ENCODE measurements at regions not wholly inside any gene's neighbourhood (a gene's known extent, or its start where the extent isn't known, plus 50 kb on each side); places are given as distances from the start of the nearest gene placed in this dataset.

DNA sequence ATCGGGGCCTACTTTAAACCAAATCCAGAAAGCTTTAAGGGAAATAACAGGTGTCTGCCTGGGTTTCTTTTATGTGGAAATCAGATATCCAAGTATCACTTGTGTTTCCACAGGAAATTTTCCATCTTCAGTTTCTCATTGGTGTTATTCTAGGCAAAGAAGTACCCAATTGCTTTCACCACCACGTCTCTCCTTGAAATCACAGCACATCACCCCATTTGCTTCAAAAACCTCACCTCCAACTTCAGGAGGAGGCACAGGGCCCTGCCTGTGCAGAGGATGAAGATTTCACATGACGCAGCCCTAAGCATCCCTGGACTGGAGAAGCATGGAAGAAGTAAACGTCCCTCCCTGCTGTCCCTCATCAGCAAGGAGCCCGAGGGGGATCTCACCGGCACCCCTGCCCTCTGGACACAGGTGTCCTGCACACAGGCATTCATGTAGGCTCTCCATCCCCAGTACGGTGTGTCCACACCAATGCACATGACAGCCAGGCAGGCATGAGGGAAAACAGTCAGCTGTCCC, 182.3 kb downstream of the TBXT start:
- TF ChIP-seq, protein P1, sequence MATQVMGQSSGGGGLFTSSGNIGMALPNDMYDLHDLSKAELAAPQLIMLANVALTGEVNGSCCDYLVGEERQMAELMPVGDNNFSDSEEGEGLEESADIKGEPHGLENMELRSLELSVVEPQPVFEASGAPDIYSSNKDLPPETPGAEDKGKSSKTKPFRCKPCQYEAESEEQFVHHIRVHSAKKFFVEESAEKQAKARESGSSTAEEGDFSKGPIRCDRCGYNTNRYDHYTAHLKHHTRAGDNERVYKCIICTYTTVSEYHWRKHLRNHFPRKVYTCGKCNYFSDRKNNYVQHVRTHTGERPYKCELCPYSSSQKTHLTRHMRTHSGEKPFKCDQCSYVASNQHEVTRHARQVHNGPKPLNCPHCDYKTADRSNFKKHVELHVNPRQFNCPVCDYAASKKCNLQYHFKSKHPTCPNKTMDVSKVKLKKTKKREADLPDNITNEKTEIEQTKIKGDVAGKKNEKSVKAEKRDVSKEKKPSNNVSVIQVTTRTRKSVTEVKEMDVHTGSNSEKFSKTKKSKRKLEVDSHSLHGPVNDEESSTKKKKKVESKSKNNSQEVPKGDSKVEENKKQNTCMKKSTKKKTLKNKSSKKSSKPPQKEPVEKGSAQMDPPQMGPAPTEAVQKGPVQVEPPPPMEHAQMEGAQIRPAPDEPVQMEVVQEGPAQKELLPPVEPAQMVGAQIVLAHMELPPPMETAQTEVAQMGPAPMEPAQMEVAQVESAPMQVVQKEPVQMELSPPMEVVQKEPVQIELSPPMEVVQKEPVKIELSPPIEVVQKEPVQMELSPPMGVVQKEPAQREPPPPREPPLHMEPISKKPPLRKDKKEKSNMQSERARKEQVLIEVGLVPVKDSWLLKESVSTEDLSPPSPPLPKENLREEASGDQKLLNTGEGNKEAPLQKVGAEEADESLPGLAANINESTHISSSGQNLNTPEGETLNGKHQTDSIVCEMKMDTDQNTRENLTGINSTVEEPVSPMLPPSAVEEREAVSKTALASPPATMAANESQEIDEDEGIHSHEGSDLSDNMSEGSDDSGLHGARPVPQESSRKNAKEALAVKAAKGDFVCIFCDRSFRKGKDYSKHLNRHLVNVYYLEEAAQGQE (IDR thresholded peaks at IDR 0.05; ENCODE audit: insufficient replicate concordance, low read depth): no peak
- TF ChIP-seq, protein P2, sequence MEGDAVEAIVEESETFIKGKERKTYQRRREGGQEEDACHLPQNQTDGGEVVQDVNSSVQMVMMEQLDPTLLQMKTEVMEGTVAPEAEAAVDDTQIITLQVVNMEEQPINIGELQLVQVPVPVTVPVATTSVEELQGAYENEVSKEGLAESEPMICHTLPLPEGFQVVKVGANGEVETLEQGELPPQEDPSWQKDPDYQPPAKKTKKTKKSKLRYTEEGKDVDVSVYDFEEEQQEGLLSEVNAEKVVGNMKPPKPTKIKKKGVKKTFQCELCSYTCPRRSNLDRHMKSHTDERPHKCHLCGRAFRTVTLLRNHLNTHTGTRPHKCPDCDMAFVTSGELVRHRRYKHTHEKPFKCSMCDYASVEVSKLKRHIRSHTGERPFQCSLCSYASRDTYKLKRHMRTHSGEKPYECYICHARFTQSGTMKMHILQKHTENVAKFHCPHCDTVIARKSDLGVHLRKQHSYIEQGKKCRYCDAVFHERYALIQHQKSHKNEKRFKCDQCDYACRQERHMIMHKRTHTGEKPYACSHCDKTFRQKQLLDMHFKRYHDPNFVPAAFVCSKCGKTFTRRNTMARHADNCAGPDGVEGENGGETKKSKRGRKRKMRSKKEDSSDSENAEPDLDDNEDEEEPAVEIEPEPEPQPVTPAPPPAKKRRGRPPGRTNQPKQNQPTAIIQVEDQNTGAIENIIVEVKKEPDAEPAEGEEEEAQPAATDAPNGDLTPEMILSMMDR (IDR thresholded peaks at IDR 0.05; ENCODE audit: insufficient read depth, low read length): no peak
- TF ChIP-seq POLR2AphosphoS5 (IDR thresholded peaks at IDR 0.05; ENCODE audit: low read depth) (no peak), GABPA (IDR thresholded peaks at IDR 0.05; ENCODE audit: low read depth) (no peak)

All from HL-60 (cell line).